ENCODE measurements at regions not wholly inside any gene's neighbourhood (a gene's known extent, or its start where the extent isn't known, plus 50 kb on each side); places are given as distances from the start of the nearest gene placed in this dataset.

DNA sequence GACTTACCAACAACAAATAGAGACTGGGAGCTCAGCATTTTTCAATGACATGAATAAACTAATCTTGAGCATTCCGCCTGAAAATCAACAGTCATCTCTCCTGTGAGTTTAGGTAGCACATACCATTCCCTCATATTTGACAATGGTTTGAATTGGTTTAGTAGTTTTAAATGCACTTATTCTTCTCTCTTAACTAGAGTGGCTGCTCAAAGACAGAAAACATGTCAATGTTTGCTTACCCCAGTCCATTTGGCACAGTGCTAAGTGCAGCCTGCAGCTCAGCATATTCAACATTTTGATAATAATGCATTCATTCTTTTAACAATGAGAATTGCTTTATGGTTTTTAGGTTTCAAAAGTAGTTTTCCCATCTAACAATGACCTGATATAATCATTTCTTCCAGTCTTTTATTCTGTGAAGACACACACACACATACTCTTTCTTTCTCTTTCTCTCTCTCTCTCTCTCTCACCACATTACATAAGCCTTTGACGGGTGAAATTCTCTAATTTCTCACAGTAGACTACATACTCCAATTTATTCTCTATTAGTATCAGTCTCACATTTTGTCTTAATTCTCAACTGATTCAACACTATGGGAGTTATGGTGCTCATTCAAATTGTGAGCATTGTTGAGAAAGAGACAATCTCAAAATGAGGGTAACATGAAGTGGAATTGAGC is 432.3 kb downstream of the LRRIQ3 start:
- WGBS, 3 donors = 83 to 85% (median 84%) methylated on average over 2 of the region's 2 CpGs
- TF ChIP-seq EP300 (IDR thresholded peaks at IDR 0.05) (no peak), CTCF (IDR thresholded peaks at IDR 0.05) (no peak), POLR2A (IDR thresholded peaks at IDR 0.05) (no peak)
- no peak for DNase-seq
- Histone ChIP-seq H3K27me3 (no peaks in the 10 kb centered on the region), H3K36me3 (no peaks in the 10 kb centered on the region), H3K27ac (no peak overlapping the region), H3K9me3 (no peaks in the 10 kb centered on the region), H3K4me1 (ENCODE audit: insufficient read depth) (no peaks in the 10 kb centered on the region), H3K4me3 (no peak overlapping the region)
- intact Hi-C loops (cut with DNase I) = no loop called here

DNA sequence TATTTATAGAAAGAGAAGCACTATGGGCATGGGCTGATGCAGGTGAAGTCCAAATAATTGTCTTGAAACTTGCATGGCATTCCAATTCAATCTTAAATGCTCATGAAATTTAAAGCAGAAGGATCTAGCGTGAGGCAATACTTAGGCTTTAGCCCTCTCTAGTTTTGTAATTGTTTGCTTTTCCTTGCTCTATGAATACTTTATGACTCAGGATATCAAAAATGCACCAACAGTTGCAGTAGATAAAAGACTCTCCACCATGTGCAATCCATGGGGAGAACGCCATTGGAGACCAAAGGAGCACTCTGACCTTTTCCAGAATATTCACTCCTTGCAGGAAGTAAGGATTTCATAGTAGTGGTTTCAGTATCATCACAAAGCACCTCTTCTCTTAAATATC is 436.4 kb downstream of the LRRIQ3 start:
- 89 to 92% (median 90%) methylated on average over 2 of the region's 2 CpGs for WGBS, 3 donors
- DNase-seq = no peak
- TF ChIP-seq POLR2A (IDR thresholded peaks at IDR 0.05) = no peak
- TF ChIP-seq EP300 (IDR thresholded peaks at IDR 0.05) = no peak
- no peak for TF ChIP-seq CTCF (IDR thresholded peaks at IDR 0.05)

DNA sequence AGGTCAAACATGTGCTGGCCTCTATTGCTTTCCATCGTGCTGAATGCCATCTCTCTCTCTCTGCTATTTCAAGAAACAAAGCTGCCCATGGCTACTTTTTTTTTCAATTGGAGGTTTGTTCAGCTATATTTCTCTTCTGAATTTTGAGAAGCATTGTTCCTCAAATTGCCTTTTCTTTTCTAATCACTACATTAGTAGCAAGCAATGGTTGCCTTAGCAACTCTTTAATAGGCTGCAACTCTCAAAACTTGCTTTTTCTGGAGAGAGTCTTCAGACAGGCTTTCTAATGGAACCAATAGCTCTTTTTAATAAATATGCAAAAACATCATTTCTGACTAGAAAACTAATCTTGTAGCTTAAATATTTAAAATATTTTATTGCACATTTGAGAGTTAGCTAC is 439.0 kb downstream of the LRRIQ3 start:
- H3K27me3 ChIP-seq = no peaks in the 10 kb centered on the region
- no peaks in the 10 kb centered on the region for H3K9me3 ChIP-seq
- H3K27ac ChIP-seq = no peak overlapping the region
- TF ChIP-seq POLR2A (IDR thresholded peaks at IDR 0.05) (no peak), CTCF (IDR thresholded peaks at IDR 0.05) (no peak), EP300 (IDR thresholded peaks at IDR 0.05) (no peak)
- 20 to 61% (median 22%) methylated on average over 1 of the region's 1 CpG for WGBS, 3 donors
- H3K36me3 ChIP-seq = no peaks in the 10 kb centered on the region
- H3K4me3 ChIP-seq = no peak overlapping the region
- H3K4me1 ChIP-seq (ENCODE audit: insufficient read depth) = no peaks in the 10 kb centered on the region
- DNase-seq = no peak
- intact Hi-C loops (cut with DNase I) = no loop called here

More for the DNA sequence above, 436.4 kb downstream of the LRRIQ3 start:
- Histone ChIP-seq H3K4me3 (no peak overlapping the region), H3K27me3 (no peaks in the 10 kb centered on the region), H3K27ac (no peak overlapping the region), H3K9me3 (no peaks in the 10 kb centered on the region), H3K4me1 (ENCODE audit: insufficient read depth) (no peaks in the 10 kb centered on the region), H3K36me3 (no peaks in the 10 kb centered on the region)
- intact Hi-C loops (cut with DNase I) = no loop called here

GRCh38 chr1:73756817-73757216 is 441.2 kb downstream of the LRRIQ3 start:
- Histone ChIP-seq H3K36me3 (no peaks in the 10 kb centered on the region), H3K9me3 (no peaks in the 10 kb centered on the region), H3K4me1 (ENCODE audit: insufficient read depth) (no peaks in the 10 kb centered on the region), H3K4me3 (no peak overlapping the region), H3K27me3 (no peaks in the 10 kb centered on the region), H3K27ac (no peak overlapping the region)
- DNase-seq = no peak
- 70 to 76% (median 73%) methylated on average over 2 of the region's 2 CpGs for WGBS, 3 donors
- no peak for TF ChIP-seq EP300 (IDR thresholded peaks at IDR 0.05)
- no peak for TF ChIP-seq POLR2A (IDR thresholded peaks at IDR 0.05)
- no peak for TF ChIP-seq CTCF (IDR thresholded peaks at IDR 0.05)
- intact Hi-C loops (cut with DNase I) = no loop called here

Data from ovary (tissue), 7 donors.